Omental fat pad (tissue), 3 donors: ENCODE measurements at regions not wholly inside any gene's neighbourhood (a gene's known extent, or its start where the extent isn't known, plus 50 kb on each side); places are given as distances from the start of the nearest gene placed in this dataset.

Source experiments
- ATAC-seq: fragments of 150-250 bp; one replicate; pipeline ENCODE4 v1.9.1; 2016; ENCODE audit warnings: mild to moderate bottlenecking, moderate library complexity; ENCODE audit not compliant: low FRiP score
- DNase-seq: peaks from one replicate; pipeline ENCODE4 v3.0.0-alpha.2; 2019; ENCODE audit warnings: low spot score
- TF ChIP-seq, protein P1 (sequence below), 3 donors: fragments of 450-650 bp; IDR thresholded peaks; one replicate each; pipeline ENCODE4 v1.5.1; 2016 to 2017; ENCODE audit warnings: antibody characterized with exemption in 3 of 3, mild to moderate bottlenecking in 3 of 3, moderate library complexity in 2 of 3

GRCh38 chr15:36430726-36431265, 148.6 kb upstream of the CDIN1 start:
- TF ChIP-seq, protein P1, sequence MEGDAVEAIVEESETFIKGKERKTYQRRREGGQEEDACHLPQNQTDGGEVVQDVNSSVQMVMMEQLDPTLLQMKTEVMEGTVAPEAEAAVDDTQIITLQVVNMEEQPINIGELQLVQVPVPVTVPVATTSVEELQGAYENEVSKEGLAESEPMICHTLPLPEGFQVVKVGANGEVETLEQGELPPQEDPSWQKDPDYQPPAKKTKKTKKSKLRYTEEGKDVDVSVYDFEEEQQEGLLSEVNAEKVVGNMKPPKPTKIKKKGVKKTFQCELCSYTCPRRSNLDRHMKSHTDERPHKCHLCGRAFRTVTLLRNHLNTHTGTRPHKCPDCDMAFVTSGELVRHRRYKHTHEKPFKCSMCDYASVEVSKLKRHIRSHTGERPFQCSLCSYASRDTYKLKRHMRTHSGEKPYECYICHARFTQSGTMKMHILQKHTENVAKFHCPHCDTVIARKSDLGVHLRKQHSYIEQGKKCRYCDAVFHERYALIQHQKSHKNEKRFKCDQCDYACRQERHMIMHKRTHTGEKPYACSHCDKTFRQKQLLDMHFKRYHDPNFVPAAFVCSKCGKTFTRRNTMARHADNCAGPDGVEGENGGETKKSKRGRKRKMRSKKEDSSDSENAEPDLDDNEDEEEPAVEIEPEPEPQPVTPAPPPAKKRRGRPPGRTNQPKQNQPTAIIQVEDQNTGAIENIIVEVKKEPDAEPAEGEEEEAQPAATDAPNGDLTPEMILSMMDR (IDR thresholded peaks at IDR 0.05), result no peak
- ATAC-seq (no peak), DNase-seq (no peak)

GRCh38 chr15:36432161-36432560, 147.3 kb upstream of the CDIN1 start:
- ATAC-seq (no peak), DNase-seq (no peak)
- TF ChIP-seq, protein P1 (IDR thresholded peaks at IDR 0.05), result no peak

- DNase-seq, result no peak
- TF ChIP-seq, protein P1 (IDR thresholded peaks at IDR 0.05), result no peak
- no peak for ATAC-seq
These were observed 145.2 kb upstream of the CDIN1 start for GRCh38 chr15:36434177-36434576.

GRCh38 chr15:36438499-36438898, 140.9 kb upstream of the CDIN1 start:
- DNase-seq (no peak), ATAC-seq (no peak)
- TF ChIP-seq, protein P1 (IDR thresholded peaks at IDR 0.05), result no peak

DNA sequence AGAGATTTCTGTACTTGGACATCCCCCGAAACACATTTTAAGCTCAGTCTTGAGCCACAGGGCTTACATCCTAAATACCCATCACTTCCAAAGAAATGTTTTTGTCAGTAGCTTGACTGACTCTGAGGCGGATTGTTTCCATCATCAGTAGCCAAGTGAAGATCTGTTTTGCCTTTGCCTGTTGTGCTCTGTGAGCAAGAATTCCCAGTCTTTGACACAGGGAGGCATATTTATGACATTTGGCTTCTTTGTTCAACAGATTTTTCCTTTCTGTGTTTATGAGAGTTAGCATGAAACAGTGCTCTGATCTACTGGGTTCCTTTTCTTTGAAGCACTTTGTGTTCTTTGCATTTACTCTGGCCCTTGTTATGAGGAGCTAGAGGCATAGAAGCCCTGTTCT, 132.1 kb upstream of the CDIN1 start:
- TF ChIP-seq, protein P1 (IDR thresholded peaks at IDR 0.05), result no peak
- DNase-seq (no peak), ATAC-seq (no peak)

GRCh38 chr15:36448418-36448817, 131.0 kb upstream of the CDIN1 start:
- TF ChIP-seq, protein P1 (IDR thresholded peaks at IDR 0.05), result no peak
- ATAC-seq, result no peak
- no peak for DNase-seq

GRCh38 chr15:36449084-36449661, 130.3 kb upstream of the CDIN1 start:
- TF ChIP-seq, protein P1 (IDR thresholded peaks at IDR 0.05), result no peak
- DNase-seq (no peak), ATAC-seq (no peak)
